Panc1 (cell line): ENCODE measurements at regions not wholly inside any gene's neighbourhood (a gene's known extent, or its start where the extent isn't known, plus 50 kb on each side); places are given as distances from the start of the nearest gene placed in this dataset.

Experiments
- TF ChIP-seq, protein P1 (sequence below): fragments of 450-650 bp; IDR thresholded peaks from 2 replicates; pipeline ENCODE4 v1.5.1; 2017; ENCODE audit warnings: mild to moderate bottlenecking
- TF ChIP-seq, protein P2 (sequence below), 2 experiments: IDR thresholded peaks; 2 replicates each; pipeline ENCODE4 v1.6.1; 2011 to 2012; ENCODE audit warnings: low read depth in 2 of 2, control low read depth in 1 of 2, low read length in 1 of 2, mild to moderate bottlenecking in 1 of 2, moderate library complexity in 1 of 2; ENCODE audit not compliant: insufficient read depth in 1 of 2

DNA sequence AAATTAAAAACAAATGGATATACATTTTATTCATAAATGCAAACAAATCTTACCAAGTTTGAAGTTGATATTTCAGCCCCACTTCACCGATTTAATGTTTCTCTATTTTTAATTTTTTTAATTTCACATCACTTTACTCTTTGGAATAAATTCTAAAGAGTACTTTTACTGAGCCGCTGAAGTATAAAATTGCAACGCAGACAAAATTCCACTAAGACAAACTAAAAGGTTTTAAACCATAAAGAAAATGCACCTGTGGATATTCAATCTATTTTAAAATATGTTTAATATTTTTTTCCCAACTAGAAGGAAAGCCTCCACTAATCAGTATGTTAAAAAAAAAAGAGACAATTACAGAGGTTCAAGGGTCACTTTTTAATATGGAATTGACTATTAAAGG, 1073.9 kb upstream of the CRIM1 start:
- TF ChIP-seq, protein P1, sequence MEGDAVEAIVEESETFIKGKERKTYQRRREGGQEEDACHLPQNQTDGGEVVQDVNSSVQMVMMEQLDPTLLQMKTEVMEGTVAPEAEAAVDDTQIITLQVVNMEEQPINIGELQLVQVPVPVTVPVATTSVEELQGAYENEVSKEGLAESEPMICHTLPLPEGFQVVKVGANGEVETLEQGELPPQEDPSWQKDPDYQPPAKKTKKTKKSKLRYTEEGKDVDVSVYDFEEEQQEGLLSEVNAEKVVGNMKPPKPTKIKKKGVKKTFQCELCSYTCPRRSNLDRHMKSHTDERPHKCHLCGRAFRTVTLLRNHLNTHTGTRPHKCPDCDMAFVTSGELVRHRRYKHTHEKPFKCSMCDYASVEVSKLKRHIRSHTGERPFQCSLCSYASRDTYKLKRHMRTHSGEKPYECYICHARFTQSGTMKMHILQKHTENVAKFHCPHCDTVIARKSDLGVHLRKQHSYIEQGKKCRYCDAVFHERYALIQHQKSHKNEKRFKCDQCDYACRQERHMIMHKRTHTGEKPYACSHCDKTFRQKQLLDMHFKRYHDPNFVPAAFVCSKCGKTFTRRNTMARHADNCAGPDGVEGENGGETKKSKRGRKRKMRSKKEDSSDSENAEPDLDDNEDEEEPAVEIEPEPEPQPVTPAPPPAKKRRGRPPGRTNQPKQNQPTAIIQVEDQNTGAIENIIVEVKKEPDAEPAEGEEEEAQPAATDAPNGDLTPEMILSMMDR = no peak
- TF ChIP-seq, protein P2, sequence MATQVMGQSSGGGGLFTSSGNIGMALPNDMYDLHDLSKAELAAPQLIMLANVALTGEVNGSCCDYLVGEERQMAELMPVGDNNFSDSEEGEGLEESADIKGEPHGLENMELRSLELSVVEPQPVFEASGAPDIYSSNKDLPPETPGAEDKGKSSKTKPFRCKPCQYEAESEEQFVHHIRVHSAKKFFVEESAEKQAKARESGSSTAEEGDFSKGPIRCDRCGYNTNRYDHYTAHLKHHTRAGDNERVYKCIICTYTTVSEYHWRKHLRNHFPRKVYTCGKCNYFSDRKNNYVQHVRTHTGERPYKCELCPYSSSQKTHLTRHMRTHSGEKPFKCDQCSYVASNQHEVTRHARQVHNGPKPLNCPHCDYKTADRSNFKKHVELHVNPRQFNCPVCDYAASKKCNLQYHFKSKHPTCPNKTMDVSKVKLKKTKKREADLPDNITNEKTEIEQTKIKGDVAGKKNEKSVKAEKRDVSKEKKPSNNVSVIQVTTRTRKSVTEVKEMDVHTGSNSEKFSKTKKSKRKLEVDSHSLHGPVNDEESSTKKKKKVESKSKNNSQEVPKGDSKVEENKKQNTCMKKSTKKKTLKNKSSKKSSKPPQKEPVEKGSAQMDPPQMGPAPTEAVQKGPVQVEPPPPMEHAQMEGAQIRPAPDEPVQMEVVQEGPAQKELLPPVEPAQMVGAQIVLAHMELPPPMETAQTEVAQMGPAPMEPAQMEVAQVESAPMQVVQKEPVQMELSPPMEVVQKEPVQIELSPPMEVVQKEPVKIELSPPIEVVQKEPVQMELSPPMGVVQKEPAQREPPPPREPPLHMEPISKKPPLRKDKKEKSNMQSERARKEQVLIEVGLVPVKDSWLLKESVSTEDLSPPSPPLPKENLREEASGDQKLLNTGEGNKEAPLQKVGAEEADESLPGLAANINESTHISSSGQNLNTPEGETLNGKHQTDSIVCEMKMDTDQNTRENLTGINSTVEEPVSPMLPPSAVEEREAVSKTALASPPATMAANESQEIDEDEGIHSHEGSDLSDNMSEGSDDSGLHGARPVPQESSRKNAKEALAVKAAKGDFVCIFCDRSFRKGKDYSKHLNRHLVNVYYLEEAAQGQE (IDR thresholded peaks at IDR 0.05; ENCODE audit: insufficient read depth in 1 of 2, low read depth in 2 of 2, low read length in 1 of 2) = no peak
